Stimulated activated CD4-positive, alpha-beta T cell treated with anti-CD3 and anti-CD28 coated beads, Interleukin-1b, Interleukin-23, amount 100 ng/mL, for 48 hours (primary cell): ENCODE measurements at regions not wholly inside any gene's neighbourhood (a gene's known extent, or its start where the extent isn't known, plus 50 kb on each side); places are given as distances from the start of the nearest gene placed in this dataset.
"Not testable (repeated sequence)": the region's sequence is repeated elsewhere in the genome, so short reads cannot be mapped to it uniquely, and the experiment has no call there.

Experiments
- DNase-seq: peaks from one replicate; pipeline ENCODE4 v3.0.0-alpha.2; 2020

DNA sequence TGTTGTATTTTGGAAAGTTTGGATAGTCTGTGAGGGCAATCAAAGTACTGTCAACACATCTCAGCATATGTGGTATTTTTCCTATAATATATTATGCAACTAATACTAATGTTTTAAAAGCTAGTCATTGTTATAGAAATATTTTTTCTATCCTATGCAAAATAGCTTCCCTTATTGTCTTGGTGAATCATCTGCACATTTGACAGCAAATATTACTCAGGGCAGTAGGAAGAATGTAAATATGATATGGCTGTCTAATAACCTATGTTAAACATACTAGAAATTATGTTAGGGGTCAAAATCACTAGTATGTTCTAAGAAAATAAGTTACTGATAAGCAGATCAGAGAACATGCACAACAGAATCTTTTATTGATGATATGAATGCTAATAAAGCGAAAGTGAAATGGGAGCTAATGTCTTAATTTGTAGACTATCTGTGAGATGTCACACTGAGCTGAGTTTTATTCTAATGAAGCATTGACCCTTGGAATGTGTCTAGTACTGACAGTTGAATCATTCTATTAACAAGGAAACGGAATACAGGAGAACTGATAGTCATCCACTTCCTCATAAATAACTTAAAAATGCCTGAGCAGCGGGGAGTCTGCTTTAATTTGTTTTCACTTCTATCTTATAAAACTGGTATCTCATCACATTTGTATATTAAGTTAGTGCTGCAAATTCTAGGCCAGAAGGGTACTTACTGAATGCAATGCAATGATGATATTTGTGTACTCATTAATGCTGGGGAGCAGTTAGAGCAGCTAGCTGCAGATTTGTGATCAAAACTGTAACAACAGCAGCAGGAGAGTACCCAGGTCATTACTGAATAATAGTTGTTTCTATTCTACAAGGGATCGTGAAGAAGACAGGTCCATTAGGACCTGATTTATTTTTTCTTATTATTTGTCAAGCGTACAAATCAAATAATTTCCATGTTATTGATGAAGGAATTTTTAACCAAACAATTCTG, 440.3 kb upstream of the AADAT start:
- no peak for DNase-seq

DNA sequence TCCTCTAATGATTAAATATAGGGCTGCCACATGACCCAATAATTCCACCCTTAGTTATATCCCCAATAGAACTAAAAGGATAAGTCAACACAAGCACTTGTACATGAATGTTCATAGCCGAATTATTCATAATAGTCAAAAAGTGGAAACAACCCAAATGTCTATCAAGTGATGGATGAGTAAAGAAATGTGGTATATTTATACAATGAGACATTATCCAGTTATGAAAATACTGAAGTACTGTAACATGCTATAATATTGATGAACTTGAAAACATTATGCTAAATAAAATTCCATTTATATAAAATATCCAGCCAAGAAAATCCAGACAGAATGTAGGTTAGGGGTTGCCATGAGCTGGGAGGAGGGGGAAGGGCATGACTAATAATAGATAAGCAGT, 436.7 kb upstream of the AADAT start:
- DNase-seq: no peak

DNA sequence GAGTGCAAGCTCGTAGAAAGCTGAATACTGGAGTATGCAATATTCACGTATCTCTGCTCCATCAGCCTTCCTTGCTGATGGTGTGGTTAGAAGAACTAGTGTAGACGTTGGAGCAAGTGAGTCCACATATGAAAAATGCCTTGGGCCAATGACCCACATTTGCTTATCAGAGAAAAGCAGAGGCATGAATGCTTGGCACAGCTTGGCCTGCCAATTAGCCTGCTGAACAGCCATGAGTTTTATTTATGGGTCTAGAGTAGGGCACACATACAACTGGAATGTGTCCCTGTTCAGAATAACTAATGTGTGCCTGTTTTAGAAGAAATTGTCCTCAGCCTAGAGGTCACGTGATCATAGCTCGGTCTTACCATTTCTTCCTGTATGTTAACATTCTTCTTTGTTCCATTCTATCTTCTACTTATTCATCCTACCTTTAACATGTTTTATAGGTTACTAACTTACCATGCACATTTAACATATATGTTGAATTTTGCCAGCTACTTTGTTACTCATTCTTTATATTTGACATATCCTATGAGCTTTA, 432.7 kb upstream of the AADAT start:
- no peak for DNase-seq

DNA sequence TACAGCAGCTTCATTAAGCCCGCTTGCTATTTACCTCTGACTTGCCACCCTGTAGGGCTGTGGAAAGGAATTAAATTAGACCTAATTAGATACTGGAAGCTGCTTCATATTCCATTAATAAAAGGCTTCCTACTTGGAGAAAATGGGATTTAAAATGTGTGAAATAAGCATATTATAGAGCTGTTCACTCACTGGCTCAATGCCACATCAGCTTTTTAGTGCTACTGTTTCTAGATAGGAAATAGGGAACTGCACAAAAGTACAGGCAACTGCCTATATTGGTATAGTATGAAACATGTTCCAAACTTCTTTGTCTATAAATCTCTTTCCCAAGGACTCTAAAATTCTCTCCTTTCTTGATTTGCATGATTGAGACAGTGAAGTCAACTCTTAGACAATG, 407.9 kb upstream of the AADAT start:
- no peak for DNase-seq

DNA sequence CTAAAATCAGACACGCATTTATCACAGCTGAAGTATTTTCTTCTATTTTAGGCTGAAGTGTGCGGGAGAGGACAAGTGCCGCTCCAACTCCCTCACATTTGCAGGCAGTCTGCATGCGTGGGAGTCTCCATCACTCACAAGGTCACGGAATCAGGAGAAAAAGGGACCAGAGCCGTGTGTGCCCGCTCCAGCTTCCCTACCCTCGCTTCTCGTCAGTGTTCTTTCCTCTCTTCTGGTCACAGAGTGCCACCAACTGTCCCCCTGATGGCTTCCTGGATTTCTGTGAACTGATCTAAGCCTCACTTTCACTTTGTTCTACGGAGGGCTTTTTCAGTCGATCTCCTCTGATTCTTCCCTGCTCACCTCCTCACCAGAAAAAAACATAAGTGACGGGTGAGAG, 407.4 kb upstream of the AADAT start:
- DNase-seq: no peak

DNA sequence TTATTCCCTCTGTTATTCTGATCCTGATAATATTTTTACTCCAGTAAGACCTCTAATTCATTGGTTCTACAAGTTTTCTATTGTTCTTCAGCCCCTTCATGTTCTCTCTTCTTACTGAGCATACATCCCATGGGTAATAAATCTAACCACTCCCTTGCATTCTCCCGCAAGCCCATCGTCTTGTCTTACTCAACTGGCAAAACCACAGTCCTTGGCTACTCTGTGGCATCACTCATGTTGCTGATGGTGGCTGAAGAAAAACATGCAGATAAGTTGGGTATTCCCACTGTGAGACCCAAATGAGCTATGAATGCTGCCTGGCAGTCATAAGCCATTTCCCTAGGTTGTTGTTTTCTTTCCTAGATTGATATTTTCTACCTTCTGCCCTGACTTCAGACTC, 402.2 kb upstream of the AADAT start:
- DNase-seq: no peak

DNA sequence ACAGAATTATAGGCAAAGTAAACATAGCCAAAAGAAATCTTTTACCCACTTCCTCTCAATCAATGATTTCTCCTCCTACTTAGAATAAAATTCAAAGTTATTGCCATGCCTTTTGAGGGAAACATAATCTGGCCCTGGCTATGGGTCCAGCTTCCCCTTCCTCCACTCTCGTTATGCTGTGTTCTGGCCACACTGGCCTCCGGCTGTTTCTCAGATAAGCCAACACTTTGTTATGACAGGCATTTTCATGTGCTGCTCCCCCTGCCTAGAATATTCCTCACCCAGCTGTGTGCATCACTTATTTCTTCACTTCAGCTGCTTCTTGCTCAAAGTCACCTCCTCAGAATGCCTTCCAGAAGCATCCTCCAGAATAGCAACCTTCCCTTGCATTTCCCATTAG, 386.6 kb upstream of the AADAT start:
- no peak for DNase-seq

DNA sequence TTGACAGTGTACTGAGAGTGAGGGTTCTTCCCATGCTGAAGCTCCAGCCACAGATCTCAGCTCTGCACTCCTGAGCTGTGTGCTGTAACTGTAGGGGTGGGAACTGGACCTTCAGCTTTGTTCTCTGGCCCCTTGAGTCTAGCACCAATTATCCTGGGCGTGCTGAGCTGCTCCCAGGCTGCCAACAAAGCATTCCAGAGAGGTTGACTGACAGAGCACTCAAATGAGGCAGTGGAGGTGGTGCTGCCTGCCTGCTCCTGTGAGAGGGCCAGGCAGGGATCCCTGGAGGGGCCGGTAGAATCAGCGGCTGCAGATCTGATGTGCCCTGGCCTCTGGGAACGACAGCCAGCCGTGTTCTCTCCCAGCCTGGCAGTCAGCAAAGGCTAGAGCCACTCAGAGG, 375.7 kb upstream of the AADAT start:
- no peak for DNase-seq

DNA sequence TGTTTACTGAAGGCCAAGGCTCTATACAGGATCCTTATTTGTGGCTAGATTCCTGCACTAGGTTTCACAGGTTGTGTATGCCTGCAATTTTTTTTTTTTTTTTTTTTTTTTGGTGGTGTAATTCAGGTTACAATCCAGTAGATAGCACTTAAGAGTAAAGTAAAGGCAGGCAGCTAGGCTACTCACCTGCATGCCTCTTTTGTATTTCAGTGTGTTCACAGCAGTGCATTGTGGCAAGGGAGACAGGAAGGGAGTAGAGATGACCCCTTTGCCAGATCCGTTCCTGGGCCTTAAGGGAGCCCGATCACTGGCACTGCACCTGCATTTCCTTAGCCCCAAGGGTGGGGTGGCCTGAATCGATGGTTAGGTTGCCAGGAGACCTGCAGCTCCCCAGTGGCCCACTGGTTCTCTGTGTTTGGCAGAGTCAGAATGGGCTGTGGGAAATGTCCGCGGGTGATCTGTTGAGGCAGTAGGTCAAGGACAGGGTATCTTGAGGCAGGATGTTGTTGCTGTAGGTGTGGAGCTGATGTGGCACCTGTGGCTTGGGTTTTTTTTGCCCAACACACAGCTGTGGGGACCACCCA, 374.9 kb upstream of the AADAT start:
- no peak for DNase-seq

DNA sequence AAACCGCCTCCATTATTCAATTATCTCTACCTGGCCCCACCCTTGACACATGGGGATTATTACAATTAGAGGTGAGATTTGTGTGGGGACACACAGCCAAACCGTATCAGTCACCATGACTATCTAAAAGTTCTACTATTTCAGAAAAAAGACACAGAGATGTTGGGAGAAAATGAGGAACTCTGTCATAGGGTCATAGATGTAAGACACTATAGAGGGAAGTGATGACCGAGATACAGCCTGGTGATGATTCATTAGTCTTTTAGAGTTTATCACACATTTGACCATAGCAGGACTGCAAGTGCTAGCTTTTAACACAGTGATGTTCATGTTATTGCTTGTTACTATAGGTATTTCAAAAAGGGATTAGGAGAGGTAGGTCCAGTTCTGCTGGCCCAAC, 357.0 kb upstream of the AADAT start:
- DNase-seq: no peak

DNA sequence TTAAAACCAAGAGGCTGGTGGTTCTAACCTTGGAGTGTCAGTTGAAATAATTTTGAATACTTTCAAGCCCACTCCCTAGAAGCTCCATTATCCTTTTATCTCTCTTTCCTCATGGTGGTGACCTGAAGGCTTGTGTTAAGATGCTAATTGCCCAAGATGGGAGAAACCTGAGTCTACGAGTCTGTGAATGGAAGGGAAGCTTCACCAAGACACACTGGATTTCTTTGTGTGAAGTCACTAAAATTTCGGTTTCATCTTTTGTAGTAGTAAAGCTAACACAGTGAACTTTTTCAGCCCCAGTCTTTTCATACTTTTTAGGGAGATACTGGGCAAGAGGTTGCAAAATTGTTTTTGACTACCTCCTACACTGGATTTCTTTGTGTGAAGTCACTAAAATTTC, 351.4 kb upstream of the AADAT start:
- not testable (repeated sequence) for DNase-seq

DNA sequence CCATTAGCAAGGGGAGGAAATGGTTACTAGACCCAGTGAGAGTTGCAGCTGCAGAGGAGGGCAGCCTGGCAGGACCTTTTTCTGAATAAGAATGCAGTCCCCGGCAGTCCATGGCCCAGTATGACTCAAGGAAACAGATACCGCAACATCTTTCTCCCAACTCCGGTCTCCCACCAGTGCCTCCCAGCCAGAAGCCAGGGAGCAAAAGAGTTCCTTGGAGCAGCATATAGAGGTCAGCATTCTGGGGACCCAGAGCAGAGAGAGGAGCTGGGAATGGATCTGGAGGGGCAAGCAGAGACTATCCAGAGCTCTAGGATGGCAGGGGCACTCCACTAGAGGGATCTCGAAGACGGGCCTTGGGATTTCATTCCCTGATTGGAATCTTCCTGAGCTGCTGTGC, 339.2 kb upstream of the AADAT start:
- DNase-seq: no peak

DNA sequence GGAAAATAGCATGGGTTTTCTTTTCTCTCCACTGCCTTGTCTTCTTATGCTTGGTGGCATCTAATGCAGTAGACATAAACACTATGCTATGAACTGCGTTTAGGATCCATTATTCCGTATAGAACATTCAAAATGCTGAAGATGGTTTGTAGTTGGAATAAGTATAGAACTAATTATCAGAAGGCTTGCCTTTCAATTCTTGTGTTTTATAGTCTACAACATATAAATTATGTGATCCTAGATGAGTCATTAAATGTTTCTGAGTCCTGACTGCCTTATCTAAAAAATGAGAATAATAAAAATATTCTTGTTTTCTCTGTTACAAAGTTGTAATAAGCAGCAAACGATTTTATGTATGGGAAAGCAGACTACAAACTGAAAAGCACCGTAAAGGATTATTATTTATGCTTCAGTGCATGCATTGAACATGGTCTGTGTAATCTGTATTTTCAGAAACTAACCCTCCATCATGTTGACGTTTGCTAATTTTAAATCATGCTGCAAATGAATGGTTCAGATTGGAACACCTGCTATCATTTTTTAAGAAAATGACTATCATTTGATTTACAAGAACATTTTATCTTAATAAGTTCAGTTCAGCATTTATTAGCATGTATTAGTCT, 335.9 kb upstream of the AADAT start:
- DNase-seq: no peak

DNA sequence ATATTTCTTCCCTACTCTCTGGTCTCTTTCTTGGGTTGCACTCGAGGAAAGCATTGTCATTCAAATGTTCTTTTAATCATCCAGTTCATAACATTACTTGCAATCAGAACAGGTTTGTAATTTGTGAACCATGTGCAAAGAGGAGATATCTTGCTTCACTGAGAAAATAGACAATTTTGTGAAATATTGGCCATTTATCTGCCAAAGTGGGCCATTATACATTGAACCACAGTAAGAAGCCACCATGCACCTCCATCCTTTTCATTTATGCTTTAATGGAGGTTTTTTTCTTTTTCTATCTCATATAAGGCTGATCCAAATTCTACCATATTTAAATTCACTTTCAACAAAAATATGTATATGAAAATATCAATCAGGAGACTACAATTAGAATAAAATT, 335.3 kb upstream of the AADAT start:
- DNase-seq: no peak

DNA sequence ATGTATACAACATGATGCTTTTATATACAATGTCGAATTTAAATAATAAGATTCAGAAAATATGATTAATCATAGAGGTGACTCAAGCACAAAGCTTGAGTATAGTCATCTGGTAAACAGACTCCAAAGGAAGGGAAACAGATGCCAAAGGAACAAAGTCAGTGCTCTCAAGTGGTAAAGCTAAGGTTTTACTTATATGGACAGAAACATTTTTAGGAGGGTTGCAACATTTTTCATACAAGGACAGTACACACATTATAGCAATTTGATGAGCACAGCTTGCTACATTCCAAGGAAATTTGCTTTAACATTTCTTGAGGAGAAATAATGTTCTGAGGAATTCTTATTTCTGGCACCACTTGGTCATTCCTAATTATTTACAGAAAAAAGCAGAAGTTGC, 333.4 kb upstream of the AADAT start:
- no peak for DNase-seq

DNA sequence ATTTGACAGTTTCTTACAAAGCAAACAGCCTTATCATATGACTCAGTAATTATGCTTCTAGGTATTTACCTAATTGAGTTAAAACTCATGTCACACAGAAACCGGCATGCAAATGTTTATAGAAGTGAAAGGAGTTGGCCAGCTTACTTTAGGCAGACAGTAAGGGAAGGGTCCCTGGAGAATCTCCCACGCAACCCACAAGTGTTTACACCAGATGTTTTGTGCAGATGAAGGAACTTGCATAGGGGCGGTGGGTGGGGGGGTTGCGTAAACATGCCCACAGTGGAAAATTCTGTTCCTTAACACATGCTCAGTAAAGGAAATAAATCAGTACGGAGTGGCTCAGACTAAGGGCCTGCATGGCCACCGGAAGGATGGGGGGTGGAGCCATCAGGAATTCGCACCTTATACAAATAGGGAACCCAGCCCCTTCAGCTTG, 330.5 kb upstream of the AADAT start:
- no peak for DNase-seq

DNA sequence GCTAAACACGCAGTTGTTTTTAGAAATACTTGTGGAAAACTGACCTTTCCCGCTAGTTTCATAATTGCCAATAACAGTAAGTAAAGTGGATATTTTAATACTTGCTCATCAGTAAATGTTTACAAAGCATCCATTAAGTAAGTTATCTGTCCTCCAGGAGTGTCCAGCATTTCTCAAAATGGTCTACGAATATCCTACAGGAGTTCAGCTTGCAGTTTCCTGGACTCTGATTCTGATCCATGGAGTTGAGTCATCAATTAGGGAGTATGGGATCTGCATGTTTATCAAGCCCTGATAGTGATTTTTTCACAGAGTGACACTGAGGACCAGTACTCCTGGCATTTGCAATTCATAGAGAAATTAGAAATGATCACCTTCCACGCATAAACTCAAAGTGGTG, 325.2 kb upstream of the AADAT start:
- no peak for DNase-seq

DNA sequence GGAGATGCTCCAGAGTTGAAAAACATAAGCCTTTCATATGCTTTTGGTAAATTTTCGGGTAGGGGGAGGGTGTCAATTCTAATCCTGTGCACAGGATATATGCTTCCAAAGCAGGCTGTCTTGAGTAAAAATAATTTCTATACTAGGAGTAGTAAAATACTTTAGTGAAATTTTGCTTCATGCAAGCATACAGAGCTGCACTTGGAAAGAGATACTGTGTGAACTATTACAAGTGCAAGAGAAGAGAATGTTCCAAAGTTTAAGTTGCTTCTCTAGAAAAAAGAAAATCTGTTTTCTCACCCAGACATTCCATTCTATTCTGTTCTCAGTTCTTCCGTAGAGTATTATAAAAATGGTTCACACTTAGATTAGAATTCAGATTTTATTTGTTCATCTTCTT, 324.6 kb upstream of the AADAT start:
- no peak for DNase-seq

DNA sequence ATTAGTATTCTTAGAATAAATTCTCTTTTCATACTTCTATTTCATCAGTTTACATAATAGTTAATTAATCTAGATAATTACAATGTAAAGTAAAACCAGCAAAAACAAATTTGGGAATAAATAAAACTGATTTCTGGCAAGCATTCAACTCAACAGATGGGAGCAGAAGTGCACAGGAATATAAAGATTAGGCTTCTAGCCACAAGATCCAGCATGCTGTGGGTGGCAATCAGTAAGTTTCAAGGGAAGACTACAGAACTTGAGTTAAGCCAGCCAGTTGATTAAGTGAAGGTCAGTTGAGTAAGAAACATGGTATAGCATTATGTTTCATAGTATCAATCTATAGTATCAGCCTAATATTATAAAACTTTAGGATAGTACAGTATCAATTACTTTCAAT, 324.2 kb upstream of the AADAT start:
- no peak for DNase-seq

DNA sequence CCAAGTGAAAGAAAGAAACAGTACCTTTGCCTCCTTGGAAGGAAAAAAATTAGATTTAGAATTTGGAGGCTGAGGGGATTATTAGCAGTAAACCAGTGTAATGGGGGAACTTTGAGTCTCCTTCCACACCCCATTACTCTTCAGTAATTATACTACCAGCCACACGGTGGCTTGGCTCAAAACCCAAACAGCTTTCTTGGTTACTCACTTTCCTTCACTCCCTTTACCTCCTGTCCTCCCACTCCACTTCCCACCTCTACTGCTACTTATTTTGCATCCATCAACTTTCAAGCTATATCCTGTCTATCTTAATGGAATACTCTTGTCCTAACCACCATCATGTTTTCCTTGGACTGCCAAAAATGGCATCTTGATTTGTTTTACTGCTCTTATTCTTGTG, 310.6 kb upstream of the AADAT start:
- no peak for DNase-seq

DNA sequence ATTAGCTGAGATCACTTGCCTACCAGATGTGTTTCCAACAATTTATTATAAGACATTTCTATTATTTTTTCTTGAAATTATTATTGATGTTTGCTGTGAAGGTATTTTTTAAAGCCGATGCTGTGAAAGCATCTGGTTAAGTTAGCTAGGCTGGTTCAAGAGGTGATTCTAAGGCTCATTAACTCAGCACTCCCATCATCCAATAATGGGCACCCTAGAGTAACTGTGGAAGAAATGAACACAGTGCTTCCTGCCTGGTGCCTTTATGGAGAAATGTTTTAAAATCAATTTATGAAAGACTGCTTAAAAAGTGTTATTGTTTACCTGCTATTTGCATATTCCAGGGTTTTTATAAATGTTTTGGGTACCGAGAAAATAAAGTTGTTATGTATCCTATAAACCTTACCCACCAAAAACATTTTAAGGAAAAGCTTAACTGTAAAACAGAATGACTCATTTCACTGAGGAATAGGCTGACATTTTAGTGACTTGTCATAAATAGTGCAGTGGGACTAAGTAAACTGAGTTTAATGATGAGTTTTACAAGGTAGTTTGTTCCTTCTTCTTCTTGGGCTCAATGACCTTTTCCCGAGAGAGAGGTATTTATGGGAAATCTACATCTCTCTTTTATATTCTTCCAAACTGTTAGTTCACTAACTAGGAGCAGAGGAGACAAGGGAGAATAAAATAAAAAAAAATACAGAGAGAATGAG, 310.0 kb upstream of the AADAT start:
- no peak for DNase-seq

DNA sequence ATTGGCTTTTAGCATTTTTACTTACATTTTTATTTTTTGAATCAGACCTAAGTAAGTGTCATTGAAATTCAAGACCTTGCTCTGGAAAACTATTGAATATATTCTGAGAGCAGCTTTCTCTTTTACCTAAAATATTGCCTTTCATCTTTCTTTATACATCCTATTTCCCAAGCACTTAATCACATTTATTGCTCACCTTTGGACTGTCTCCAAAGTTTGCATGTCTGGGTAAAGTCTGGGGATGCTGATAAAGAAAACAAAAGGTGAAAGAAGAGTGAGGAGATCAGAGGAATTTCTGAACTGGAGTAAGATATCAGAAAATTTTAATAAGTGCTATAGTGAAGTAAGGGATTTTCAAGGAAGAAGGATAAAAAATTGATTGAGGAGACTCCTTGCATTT, 308.5 kb upstream of the AADAT start:
- no peak for DNase-seq

DNA sequence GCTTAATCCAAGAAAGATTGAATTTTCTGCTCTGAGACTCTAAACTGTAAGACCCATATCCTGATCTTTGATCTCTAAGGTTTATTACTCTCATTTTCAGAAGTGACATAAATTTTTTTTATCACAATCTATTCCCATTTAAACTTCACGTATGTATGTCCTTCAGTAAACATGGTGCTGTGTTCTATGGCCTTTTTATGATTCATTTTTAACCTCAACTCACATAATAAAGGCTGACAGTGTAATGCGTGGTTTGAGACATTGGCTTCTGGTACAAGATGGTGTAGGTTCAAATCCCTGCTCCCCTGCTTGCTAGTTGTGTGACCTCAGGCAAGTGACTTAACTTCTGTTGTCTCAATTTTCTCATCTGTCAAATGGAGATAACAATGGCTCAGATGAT, 306.0 kb upstream of the AADAT start:
- DNase-seq: no peak
